HUDEP-2 (cell line): ENCODE measurements at regions not wholly inside any gene's neighbourhood (a gene's known extent, or its start where the extent isn't known, plus 50 kb on each side); places are given as distances from the start of the nearest gene placed in this dataset.
"Not testable (repeated sequence)": the region's sequence is repeated elsewhere in the genome, so short reads cannot be mapped to it uniquely, and the experiment has no call there.

ENCODE experiments used
- DNase-seq, 76 experiments: peaks; one replicate each; lab custom pipeline; 2025; ENCODE audit not compliant: unreplicated experiment in 76 of 76; lab: John Stamatoyannopoulos, UW

- not testable (repeated sequence) for DNase-seq
These were observed 94.4 kb downstream of the LSM3 start for GRCh38 chr3:14272959-14273560.

- DNase-seq: no peak
These were observed 95.4 kb downstream of the LSM3 start for GRCh38 chr3:14273901-14274611.

- DNase-seq: peak in 2 of 76 experiments; percentile 11 to 12
These were observed 96.0 kb downstream of the LSM3 start for GRCh38 chr3:14274612-14274936.

- DNase-seq: peak in 6 of 76 experiments; percentile 3 to 19 (median 5)
These were observed 96.7 kb downstream of the LSM3 start for GRCh38 chr3:14274999-14275961.

GRCh38 chr3:14275962-14276909, 97.6 kb downstream of the LSM3 start:
- DNase-seq: no peak

GRCh38 chr3:14277557-14277956, 98.9 kb downstream of the LSM3 start:
- DNase-seq: no peak

- no peak for DNase-seq
These were observed 99.7 kb downstream of the LSM3 start for GRCh38 chr3:14278265-14278798.

GRCh38 chr3:14278799-14279625, 100.4 kb downstream of the LSM3 start:
- no peak for DNase-seq

GRCh38 chr3:14279626-14280061, 101.0 kb downstream of the LSM3 start:
- DNase-seq: no peak

- no peak for DNase-seq
These were observed 101.7 kb downstream of the LSM3 start for GRCh38 chr3:14280326-14280725.

GRCh38 chr3:14281053-14281452, 102.4 kb downstream of the LSM3 start:
- DNase-seq: no peak

GRCh38 chr3:14282001-14282705, 103.5 kb downstream of the LSM3 start:
- no peak for DNase-seq

GRCh38 chr3:14282706-14283075, 104.1 kb downstream of the LSM3 start:
- DNase-seq: no peak

GRCh38 chr3:14283092-14283812, 104.6 kb downstream of the LSM3 start:
- DNase-seq: no peak

- DNase-seq: no peak
These were observed 105.3 kb downstream of the LSM3 start for GRCh38 chr3:14283813-14284438.

GRCh38 chr3:14284694-14285547, 106.3 kb downstream of the LSM3 start:
- DNase-seq: no peak

- no peak for DNase-seq
These were observed 106.9 kb downstream of the LSM3 start for GRCh38 chr3:14285548-14285925.
